Hepatocyte (in vitro differentiated cells): ENCODE measurements at regions not wholly inside any gene's neighbourhood (a gene's known extent, or its start where the extent isn't known, plus 50 kb on each side); places are given as distances from the start of the nearest gene placed in this dataset.

Experiments used
- DNase-seq: peaks from one replicate; pipeline ENCODE4 v3.0.0-alpha.2; 2016; ENCODE audit warnings: low spot score
- H2AFZ ChIP-seq: fragments of 200-600 bp; sonication (generic); 2 replicates; pipeline ENCODE4 v1.6.0; 2016; ENCODE audit warnings: antibody characterized with exemption, mild to moderate bottlenecking
- H3K27ac ChIP-seq: fragments of 200-600 bp; sonication (generic); 2 replicates; pipeline ENCODE4 v1.5.1; 2016; ENCODE audit warnings: mild to moderate bottlenecking
- H3K27me3 ChIP-seq: fragments of 200-600 bp; sonication (generic); 2 replicates; pipeline ENCODE4 v1.6.1; 2016
- H3K36me3 ChIP-seq: fragments of 200-600 bp; sonication (generic); replicated peaks from 2 replicates; pipeline ENCODE4 v1.5.1; 2016; ENCODE audit warnings: low read depth; ENCODE audit not compliant: insufficient read depth
- H3K4me1 ChIP-seq: fragments of 200-600 bp; sonication (generic); 2 replicates; pipeline ENCODE4 v1.5.1; 2016; ENCODE audit warnings: mild to moderate bottlenecking, moderate library complexity; ENCODE audit not compliant: insufficient read depth
- H3K4me2 ChIP-seq: fragments of 200-600 bp; sonication (generic); 2 replicates; pipeline ENCODE4 v1.6.0; 2016
- H3K4me3 ChIP-seq: fragments of 200-600 bp; sonication (generic); 2 replicates; pipeline ENCODE4 v1.5.1; 2016; ENCODE audit warnings: mild to moderate bottlenecking
- H3K79me2 ChIP-seq: fragments of 200-600 bp; sonication (generic); 2 replicates; pipeline ENCODE4 v1.6.0; 2017; ENCODE audit warnings: mild to moderate bottlenecking
- H3K9me2 ChIP-seq: fragments of 200-600 bp; sonication (generic); replicated peaks from 2 replicates; pipeline ENCODE4 v1.6.0; 2017; ENCODE audit warnings: mild to moderate bottlenecking; ENCODE audit not compliant: insufficient read depth
- H3K9me3 ChIP-seq: fragments of 200-600 bp; sonication (generic); 2 replicates; pipeline ENCODE4 v1.5.1; 2016; ENCODE audit warnings: low read depth, mild to moderate bottlenecking
- H4K20me1 ChIP-seq: fragments of 200-600 bp; sonication (generic); 2 replicates; pipeline ENCODE4 v1.6.0; 2016; ENCODE audit warnings: mild to moderate bottlenecking; ENCODE audit not compliant: insufficient read depth, poor library complexity, severe bottlenecking
- EZH2 ChIP-seq: fragments of 200-600 bp; sonication (generic); IDR thresholded peaks from 2 replicates; pipeline ENCODE4 v1.6.1; 2016; ENCODE audit warnings: antibody characterized with exemption, mild to moderate bottlenecking, borderline replicate concordance
- EZH2phosphoT487 ChIP-seq: fragments of 200-600 bp; sonication (generic); IDR thresholded peaks from one replicate; pipeline ENCODE4 v1.6.1; 2018; ENCODE audit warnings: antibody characterized with exemption, mild to moderate bottlenecking, low read depth, moderate library complexity; ENCODE audit not compliant: unreplicated experiment, severe bottlenecking
- WGBS: methylation state at CpG from one replicate; pipeline ENCODE4 v1.1.6; 2016; ENCODE audit warnings: low lambda C conversion rate; ENCODE audit errors: missing lambda C conversion rate; 5-methylcytosine and 5-hydroxymethylcytosine counted together
- TF ChIP-seq, protein P1 (sequence below): fragments of 200-600 bp; sonication (generic); IDR thresholded peaks from 2 replicates; pipeline ENCODE4 v1.5.1; 2016; ENCODE audit warnings: antibody characterized with exemption, mild to moderate bottlenecking; ENCODE audit not compliant: poor library complexity

DNA sequence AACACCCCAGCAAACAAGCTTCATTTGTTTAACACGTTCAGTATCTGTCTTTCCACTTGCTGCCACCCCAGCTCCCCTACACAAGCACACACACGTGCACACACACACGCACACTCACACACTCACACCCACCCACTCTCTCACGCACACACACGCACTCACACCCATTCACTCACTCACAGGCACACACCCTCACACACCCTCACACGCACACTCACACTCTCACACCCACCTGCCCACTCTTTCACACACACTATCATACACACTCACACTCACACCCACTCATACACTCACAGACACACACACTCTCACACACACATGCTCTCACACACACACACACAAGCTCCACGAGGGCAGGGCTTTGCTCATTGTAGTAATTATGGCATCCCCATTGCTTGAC, 378.8 kb upstream of the SULF2 start:
- WGBS = 80% methylated on average over 7 of the region's 7 CpGs

GRCh38 chr20:48163505-48163904, 378.2 kb upstream of the SULF2 start:
- no peak for DNase-seq
- Histone ChIP-seq H3K27me3 (no peaks in the 10 kb centered on the region), H3K36me3 (no peaks in the 10 kb centered on the region), H3K9me3 (no peaks in the 10 kb centered on the region), H3K4me2 (no peak overlapping the region), H4K20me1 (no peaks in the 10 kb centered on the region), H2AFZ (no peak overlapping the region), H3K4me3 (no peak overlapping the region), H3K4me1 (no peaks in the 10 kb centered on the region), H3K79me2 (no peaks in the 10 kb centered on the region), H3K27ac (no peak overlapping the region), H3K9me2 (no peaks in the 10 kb centered on the region)
- WGBS = 66% methylated on average over 7 of the region's 7 CpGs
- TF ChIP-seq, protein P1, sequence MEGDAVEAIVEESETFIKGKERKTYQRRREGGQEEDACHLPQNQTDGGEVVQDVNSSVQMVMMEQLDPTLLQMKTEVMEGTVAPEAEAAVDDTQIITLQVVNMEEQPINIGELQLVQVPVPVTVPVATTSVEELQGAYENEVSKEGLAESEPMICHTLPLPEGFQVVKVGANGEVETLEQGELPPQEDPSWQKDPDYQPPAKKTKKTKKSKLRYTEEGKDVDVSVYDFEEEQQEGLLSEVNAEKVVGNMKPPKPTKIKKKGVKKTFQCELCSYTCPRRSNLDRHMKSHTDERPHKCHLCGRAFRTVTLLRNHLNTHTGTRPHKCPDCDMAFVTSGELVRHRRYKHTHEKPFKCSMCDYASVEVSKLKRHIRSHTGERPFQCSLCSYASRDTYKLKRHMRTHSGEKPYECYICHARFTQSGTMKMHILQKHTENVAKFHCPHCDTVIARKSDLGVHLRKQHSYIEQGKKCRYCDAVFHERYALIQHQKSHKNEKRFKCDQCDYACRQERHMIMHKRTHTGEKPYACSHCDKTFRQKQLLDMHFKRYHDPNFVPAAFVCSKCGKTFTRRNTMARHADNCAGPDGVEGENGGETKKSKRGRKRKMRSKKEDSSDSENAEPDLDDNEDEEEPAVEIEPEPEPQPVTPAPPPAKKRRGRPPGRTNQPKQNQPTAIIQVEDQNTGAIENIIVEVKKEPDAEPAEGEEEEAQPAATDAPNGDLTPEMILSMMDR = no peak

More for the DNA sequence above, 378.8 kb upstream of the SULF2 start:
- no peak for DNase-seq
- Histone ChIP-seq H4K20me1 (no peaks in the 10 kb centered on the region), H3K4me1 (no peaks in the 10 kb centered on the region), H3K27me3 (no peaks in the 10 kb centered on the region), H3K4me2 (no peak overlapping the region), H3K27ac (no peak overlapping the region), H3K4me3 (no peak overlapping the region), H2AFZ (no peak overlapping the region), H3K9me3 (no peaks in the 10 kb centered on the region), H3K79me2 (no peaks in the 10 kb centered on the region), H3K9me2 (no peaks in the 10 kb centered on the region), H3K36me3 (no peaks in the 10 kb centered on the region)
- TF ChIP-seq, protein P1 = no peak

GRCh38 chr20:48162621-48163020, 377.3 kb upstream of the SULF2 start:
- Histone ChIP-seq H4K20me1 (no peaks in the 10 kb centered on the region), H3K4me3 (no peak overlapping the region), H3K27ac (no peak overlapping the region), H3K36me3 (no peaks in the 10 kb centered on the region), H3K4me1 (no peaks in the 10 kb centered on the region), H2AFZ (no peak overlapping the region), H3K27me3 (no peaks in the 10 kb centered on the region), H3K4me2 (no peak overlapping the region), H3K9me3 (no peaks in the 10 kb centered on the region), H3K9me2 (no peaks in the 10 kb centered on the region), H3K79me2 (no peaks in the 10 kb centered on the region)
- 92% methylated on average over 13 of the region's 13 CpGs for WGBS
- TF ChIP-seq EZH2phosphoT487 (no peak), EZH2 (no peak)
- TF ChIP-seq, protein P1 = no peak
- DNase-seq = no peak
